ENCODE measurements at regions not wholly inside any gene's neighbourhood (a gene's known extent, or its start where the extent isn't known, plus 50 kb on each side); places are given as distances from the start of the nearest gene placed in this dataset.

- Histone ChIP-seq H3K27me3 (ENCODE audit: insufficient read depth, poor library complexity, severe bottlenecking) (peaks cover 30% of the 10 kb centered on the region), H3K4me1 (ENCODE audit: insufficient read depth, poor library complexity, severe bottlenecking) (no peaks in the 10 kb centered on the region), H3K36me3 (ENCODE audit: low read depth) (no peaks in the 10 kb centered on the region), H3K4me3 (ENCODE audit: severe bottlenecking) (no peak overlapping the region), H3K27ac (ENCODE audit: poor library complexity, severe bottlenecking) (no peak overlapping the region), H3K9me3 (ENCODE audit: severe bottlenecking) (no peaks in the 10 kb centered on the region)
- ATAC-seq (ENCODE audit: low read depth) (no peak), DNase-seq (ENCODE audit: low spot score) (no peak)
- TF ChIP-seq CTCF (IDR thresholded peaks at IDR 0.05; ENCODE audit: poor library complexity, severe bottlenecking): no peak
Measured at GRCh38 chr16:74199842-74200124, 96.8 kb upstream of the PSMD7 start.

GRCh38 chr16:74199066-74199841 lies 97.4 kb upstream of the PSMD7 start:
- Histone ChIP-seq H3K36me3 (ENCODE audit: low read depth) (no peaks in the 10 kb centered on the region), H3K27me3 (ENCODE audit: insufficient read depth, poor library complexity, severe bottlenecking) (peaks cover 33% of the 10 kb centered on the region), H3K4me3 (ENCODE audit: severe bottlenecking) (no peak overlapping the region), H3K27ac (ENCODE audit: poor library complexity, severe bottlenecking) (no peak overlapping the region), H3K4me1 (ENCODE audit: insufficient read depth, poor library complexity, severe bottlenecking) (no peaks in the 10 kb centered on the region), H3K9me3 (ENCODE audit: severe bottlenecking) (no peaks in the 10 kb centered on the region)
- DNase-seq (ENCODE audit: low spot score): no peak
- no peak for ATAC-seq (ENCODE audit: low read depth)
- TF ChIP-seq CTCF (IDR thresholded peaks at IDR 0.05; ENCODE audit: poor library complexity, severe bottlenecking): no peak

- Histone ChIP-seq H3K36me3 (ENCODE audit: low read depth) (no peaks in the 10 kb centered on the region), H3K27ac (ENCODE audit: poor library complexity, severe bottlenecking) (no peak overlapping the region), H3K4me3 (ENCODE audit: severe bottlenecking) (no peak overlapping the region), H3K9me3 (ENCODE audit: severe bottlenecking) (no peaks in the 10 kb centered on the region), H3K27me3 (ENCODE audit: insufficient read depth, poor library complexity, severe bottlenecking) (peaks cover 3% of the 10 kb centered on the region), H3K4me1 (ENCODE audit: insufficient read depth, poor library complexity, severe bottlenecking) (no peaks in the 10 kb centered on the region)
- DNase-seq (ENCODE audit: low spot score) (no peak), ATAC-seq (ENCODE audit: low read depth) (no peak)
- no peak for TF ChIP-seq CTCF (IDR thresholded peaks at IDR 0.05; ENCODE audit: poor library complexity, severe bottlenecking)
Measured at GRCh38 chr16:74192281-74192797, 104.3 kb upstream of the PSMD7 start.

- DNase-seq (ENCODE audit: low spot score) (no peak), ATAC-seq (ENCODE audit: low read depth) (no peak)
- no peaks in the 10 kb centered on the region for H3K4me1 ChIP-seq (ENCODE audit: insufficient read depth, poor library complexity, severe bottlenecking)
- no peaks in the 10 kb centered on the region for H3K9me3 ChIP-seq (ENCODE audit: severe bottlenecking)
- no peak overlapping the region for H3K27ac ChIP-seq (ENCODE audit: poor library complexity, severe bottlenecking)
- no peak overlapping the region for H3K4me3 ChIP-seq (ENCODE audit: severe bottlenecking)
- TF ChIP-seq CTCF (IDR thresholded peaks at IDR 0.05; ENCODE audit: poor library complexity, severe bottlenecking): no peak
- no peaks in the 10 kb centered on the region for H3K36me3 ChIP-seq (ENCODE audit: low read depth)
- peaks cover 10% of the 10 kb centered on the region for H3K27me3 ChIP-seq (ENCODE audit: insufficient read depth, poor library complexity, severe bottlenecking)
Measured at GRCh38 chr16:74190292-74190691, 106.3 kb upstream of the PSMD7 start.

GRCh38 chr16:74188856-74189255 lies 107.8 kb upstream of the PSMD7 start:
- Histone ChIP-seq H3K4me3 (ENCODE audit: severe bottlenecking) (no peak overlapping the region), H3K36me3 (ENCODE audit: low read depth) (no peaks in the 10 kb centered on the region), H3K27ac (ENCODE audit: poor library complexity, severe bottlenecking) (no peak overlapping the region), H3K27me3 (ENCODE audit: insufficient read depth, poor library complexity, severe bottlenecking) (peaks cover 8% of the 10 kb centered on the region), H3K9me3 (ENCODE audit: severe bottlenecking) (no peaks in the 10 kb centered on the region), H3K4me1 (ENCODE audit: insufficient read depth, poor library complexity, severe bottlenecking) (no peaks in the 10 kb centered on the region)
- ATAC-seq (ENCODE audit: low read depth) (no peak), DNase-seq (ENCODE audit: low spot score) (no peak)
- no peak for TF ChIP-seq CTCF (IDR thresholded peaks at IDR 0.05; ENCODE audit: poor library complexity, severe bottlenecking)
